Stimulated activated CD4-positive, alpha-beta T cell treated with anti-CD3 and anti-CD28 coated beads, Interleukin-4, amount 100 ng/mL, for 4 hours (primary cell): ENCODE measurements at regions not wholly inside any gene's neighbourhood (a gene's known extent, or its start where the extent isn't known, plus 50 kb on each side); places are given as distances from the start of the nearest gene placed in this dataset.
"Not testable (repeated sequence)": the region's sequence is repeated elsewhere in the genome, so short reads cannot be mapped to it uniquely, and the experiment has no call there.

ENCODE experiments used
- DNase-seq, 2 experiments: peaks; one replicate each; pipeline ENCODE4 v3.0.0-alpha.2; 2020

DNA sequence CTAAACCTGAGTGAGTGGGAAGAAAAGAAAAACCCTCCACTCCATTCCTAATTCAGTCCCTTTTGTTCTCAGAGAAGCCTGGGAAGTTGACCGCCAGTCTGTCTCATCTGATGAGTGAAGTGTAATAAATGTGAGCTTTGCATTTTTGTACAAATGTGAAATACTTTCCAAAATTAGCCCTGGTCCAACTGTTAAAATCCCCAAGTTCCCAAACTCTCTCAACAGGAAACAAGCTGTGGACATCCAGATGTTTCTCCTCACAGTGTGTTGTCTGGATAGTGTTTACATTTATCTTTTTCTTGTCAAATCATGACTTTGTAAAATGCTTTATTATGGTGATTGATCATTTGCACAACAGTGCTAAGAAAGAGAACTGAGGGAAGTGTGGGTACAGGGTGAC is 145.1 kb downstream of the TM2D1 start:
- DNase-seq = no peak

DNA sequence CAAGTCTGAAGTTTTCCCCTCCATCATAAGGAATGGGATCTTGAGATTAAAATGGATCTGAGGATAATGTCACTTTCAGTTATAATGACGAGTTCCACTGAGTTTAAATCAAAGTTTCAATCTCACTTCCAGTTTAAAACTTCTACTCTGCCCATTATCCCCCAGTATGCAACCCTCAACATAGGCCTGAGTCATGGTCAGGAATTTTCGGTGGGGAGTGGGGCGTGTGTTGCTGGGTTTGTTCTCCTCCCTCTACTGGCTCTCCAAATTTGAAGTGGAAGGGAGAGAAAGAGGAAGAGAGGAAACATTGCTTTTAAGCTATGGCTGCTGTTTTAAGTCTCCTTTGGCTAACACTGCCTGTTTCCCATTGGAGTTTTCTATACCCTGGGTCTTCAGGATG is 152.9 kb downstream of the TM2D1 start:
- no peak for DNase-seq

DNA sequence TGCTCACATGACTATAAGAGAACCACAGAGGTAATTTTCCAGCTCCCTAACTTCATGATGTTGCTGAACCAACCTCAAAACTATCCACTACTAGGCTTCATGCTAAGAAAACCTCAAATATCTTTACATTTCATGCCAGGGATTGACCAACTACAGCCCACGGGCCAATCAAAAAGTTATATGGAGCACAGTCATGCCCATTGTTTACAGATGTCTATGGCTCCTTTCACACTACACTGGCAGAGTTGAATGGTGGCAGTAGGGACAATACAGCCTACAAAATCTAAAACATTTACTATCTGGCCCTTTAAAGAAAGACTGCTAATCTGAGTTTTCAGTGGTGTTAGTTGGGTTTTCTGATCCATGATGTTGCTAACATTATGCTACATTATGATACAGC is 154.8 kb downstream of the TM2D1 start:
- DNase-seq = no peak

DNA sequence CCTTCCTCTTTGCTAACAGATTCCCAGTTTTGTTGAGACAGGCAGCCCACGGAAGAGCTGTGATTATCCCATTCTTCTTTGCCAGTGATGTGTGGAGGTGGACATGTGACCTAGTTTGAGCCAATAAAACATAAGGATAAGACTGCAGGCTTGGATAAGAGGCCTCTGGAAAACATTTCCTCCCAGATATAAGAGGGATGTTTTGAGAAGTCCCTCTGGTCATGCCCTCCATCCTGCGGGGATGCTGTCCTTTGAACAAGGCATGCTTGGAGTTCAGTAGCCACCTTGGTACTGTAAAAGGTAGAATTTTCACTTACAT is 155.7 kb downstream of the TM2D1 start:
- DNase-seq = no peak

DNA sequence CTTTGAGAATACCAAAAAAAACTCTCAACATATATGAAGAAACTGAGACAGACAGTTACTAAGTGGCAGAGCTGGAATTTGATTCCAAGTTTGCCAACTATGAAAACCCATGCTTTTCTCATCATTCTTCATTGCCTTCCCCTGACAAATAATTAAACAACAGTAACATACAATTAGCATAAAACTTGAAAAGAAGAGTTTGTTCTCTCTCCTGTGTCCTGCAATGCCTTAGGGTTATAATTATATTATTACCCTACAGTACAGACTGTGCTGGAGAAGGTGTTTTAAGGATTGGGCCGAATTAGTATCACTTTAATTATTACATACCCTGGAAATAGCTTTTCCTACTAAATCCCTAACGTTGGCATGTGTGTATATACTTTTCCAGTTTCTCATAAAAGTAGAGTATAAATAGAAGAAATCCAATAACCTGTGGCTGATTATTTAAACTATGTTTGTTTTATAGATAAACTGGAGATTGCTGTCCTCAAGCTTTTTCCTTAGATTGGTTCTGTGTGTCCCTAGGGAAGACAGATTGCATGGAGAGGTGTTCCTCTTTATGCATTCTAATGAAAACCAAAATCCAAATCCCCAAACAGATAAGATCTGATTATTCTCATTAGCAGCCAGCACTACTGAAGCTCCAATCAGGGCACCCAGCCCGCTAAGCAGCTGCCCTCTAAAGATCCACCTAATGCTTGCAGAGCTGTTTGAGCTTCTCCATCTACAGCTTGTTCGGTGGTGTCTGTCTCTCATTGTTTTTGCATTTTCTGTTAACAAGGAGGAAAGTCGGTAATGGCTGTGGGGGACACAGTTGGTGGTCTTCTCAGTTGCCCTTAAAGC is 156.3 kb downstream of the TM2D1 start:
- no peak for DNase-seq

DNA sequence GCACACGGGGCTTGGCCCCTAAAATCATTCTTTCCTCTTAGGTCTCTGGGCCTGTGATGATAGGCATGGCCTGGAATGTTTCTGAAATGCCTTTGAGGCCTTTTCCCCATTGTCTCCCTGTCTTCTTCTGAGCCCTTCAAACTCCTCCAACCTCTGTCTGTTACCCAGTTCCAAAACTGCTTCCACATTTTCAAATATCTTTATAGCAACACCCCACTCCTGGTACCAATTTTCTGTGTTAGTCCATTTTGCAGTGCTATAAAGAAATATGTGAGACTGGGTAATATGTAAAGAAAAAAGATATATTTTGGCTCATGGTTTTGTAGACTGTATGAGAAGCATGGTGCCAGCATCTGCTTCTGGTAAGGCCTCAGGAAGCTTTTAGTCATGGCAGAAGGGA is 158.8 kb downstream of the TM2D1 start:
- no peak for DNase-seq

DNA sequence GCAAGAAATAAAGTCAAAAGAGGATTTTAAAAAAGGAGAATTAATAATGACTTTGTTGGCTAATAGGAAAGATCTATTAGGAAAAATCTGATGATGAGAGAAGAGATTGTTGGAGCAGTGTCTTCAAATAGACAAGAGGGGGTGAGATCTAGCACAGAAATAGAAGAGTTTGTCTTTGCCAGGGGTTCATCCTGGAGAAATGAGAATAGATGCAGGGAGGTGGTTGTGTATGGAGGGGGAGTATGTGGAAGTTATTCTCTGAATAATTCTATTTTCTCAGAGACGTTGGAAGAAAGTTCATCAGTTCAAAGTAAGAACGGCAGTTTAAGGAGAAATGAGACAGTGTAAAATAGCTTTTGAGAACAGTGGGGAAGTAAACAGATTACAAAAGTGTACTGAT is 161.3 kb downstream of the TM2D1 start:
- no peak for DNase-seq

DNA sequence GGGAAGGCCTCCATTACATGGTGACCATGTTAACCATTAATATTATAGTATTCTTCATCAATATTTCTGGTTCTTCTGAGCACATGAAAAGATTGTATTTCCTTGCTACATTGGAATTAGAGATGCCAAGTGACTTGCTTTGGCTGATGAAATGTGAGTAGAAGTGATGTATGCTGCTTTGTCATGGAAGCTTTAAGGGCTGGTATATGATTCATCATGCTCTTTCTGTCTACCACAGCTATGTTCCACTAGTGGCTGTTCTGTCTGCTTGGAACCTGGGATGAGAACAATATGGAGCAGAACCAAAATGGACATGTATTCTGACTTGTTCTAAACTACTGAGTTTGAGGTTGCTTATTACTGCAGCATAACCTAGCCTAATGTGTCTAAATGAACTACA is 163.3 kb downstream of the TM2D1 start:
- DNase-seq = no peak

DNA sequence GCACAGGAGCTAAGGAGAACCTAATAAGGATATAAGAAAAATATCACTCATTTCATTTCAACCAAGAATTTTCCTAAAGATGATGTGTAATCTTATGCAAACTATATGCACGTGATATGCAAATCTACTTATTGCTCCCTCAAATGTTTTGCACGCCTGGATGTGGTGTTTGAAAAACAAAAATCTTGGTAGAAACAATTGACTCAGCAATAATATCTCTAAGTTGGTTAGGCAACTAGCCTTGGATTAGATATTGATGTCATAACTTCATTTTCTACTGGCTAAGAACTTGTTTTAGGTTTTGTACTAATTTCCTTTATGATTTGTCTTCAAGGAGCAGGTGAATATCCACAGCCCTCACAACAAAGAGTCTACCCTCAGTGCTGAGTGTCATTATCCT is 164.6 kb downstream of the TM2D1 start:
- no peak for DNase-seq

DNA sequence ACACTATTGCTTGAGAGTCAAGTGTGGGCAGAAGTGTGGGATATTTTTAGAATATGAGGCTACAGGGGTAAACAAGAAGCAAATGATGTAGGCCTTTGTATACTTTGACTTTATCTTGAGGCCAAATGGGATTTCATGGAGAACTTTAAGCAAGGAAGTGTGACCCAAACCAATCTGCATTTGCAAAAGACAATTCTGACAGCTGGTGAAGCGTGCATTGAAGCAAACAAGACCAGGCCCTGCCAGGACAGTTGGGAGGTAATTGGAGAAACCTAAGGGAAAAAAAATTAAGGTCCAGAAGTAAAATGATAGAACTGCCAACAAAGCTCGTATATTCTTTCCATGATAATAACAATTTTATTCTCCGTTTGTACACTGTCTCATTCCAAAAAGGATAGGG is 168.3 kb downstream of the TM2D1 start:
- DNase-seq = no peak

DNA sequence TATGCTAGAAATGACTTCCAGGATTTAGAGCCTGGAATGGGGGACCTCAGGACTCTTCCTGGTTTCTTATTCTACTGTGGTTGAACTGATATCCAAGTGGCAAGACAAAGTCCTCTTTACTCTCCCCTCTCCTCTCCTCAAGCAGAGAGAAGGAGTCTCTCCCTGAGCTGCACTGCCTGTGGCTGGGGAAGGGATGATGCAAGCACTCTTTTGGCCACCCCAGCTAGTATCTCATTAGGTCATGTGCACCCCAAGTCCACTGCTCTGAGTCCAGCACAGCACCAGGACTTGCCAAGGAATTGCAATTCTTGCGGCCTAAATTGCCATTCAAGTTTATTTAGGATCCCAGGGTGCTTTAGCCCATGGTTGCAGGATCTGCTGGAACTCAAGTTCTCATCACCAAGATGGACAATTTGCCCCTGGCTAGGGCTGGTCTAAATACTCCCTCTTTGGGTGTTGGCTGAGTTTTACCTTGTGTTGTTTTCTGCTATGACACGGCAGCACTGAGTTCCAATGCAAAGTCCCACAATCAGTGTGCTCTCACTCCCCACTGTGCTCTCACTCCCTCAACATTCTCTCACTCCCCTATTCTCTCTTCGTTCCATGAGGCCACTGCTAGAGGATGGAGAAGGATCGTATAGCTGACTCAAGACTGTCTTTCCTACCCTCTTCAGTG is 172.2 kb downstream of the TM2D1 start:
- DNase-seq = no peak

DNA sequence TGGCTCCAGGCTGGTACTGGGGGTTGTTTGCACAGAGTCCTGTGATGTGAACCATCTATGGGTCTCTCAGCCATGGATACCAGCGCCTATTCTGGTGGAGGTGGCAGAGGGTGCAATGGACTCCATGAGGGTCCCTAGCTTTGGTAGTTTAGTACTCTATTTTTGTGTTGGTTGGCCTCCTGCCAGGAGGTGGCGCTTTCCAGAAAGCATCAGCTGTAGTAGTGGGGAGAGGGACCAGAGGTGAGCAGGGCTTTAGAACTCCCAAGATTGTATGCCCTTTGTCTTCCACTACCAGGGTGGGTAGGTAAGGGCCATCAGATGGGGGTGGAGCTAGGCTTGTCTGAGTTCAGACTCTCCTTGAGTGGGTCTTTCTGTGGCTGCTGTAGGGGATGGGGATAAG is 177.6 kb downstream of the TM2D1 start:
- peak in 1 of 2 experiments; percentile 1 for DNase-seq

DNA sequence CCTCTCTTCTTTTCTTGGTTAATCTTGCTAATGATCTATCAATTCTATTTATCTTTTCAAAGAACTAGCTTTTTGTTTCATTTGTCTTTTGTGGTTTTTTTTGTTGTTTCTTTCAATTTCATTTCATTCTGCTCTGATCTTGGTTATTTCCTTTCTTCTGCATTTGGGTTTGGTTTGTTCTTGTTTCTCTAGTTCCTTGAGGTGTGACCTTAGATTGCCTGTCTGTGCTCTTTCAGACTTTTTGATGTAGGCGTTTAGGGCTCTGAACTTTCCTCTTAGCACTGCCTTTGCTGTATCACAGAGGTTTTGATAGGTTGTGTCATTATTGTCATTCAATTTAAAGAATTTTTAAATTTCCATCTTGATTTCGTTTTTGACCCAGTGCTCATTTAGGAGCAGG is 180.1 kb downstream of the TM2D1 start:
- not testable (repeated sequence) for DNase-seq

DNA sequence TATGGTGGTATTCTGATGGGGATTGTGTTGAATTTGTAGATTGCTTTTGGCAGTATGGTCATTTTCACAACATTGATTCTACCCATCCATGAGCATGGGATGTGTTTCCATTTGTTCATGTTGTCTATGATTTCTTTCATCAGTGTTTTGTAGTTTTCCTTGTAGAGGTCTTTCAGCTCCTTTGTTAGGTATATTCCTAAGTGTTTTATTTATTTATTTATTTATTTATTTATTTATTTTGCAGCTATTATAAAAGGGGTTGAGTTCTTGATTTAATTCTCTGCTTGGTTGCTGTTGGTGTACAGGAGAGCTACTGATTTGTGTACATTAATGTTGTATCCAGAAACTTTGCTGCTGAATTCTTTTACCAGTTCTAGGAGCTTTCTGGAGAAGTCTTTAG is 181.4 kb downstream of the TM2D1 start:
- DNase-seq = not testable (repeated sequence)

DNA sequence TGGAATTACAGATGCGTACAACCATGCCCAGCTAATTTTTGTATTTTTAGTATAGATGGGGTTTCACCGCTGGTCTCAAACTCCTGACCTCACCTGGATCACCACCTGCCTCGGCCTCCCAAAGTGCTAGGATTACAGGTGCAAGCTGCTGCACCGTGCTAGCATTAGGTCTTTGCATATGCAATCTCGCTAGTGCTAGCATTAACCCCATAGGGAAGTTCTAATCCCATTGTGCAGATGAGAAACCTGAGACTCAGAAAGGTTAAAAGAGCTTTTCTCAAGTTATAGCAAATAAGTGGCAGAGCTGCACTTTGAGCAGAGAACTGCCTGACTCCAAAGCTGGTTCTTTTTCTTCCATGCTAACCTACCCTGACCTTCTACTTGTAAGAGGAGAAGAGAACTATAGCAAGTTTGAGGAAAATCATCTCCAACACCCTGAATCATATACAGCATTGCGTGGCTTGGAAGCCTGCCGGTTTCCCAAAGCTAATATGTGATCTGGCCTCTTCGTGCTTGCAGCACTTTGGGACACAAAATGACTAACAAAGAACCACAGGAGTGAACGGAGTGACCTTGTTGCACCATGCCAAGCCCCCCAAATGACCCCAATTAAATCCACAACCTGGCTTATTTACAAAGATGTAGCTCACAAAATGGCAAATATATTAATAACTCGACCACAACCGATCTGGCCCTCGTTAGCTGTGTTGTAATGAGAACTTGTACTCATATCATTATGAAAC is 185.1 kb downstream of the TM2D1 start:
- DNase-seq = no peak

DNA sequence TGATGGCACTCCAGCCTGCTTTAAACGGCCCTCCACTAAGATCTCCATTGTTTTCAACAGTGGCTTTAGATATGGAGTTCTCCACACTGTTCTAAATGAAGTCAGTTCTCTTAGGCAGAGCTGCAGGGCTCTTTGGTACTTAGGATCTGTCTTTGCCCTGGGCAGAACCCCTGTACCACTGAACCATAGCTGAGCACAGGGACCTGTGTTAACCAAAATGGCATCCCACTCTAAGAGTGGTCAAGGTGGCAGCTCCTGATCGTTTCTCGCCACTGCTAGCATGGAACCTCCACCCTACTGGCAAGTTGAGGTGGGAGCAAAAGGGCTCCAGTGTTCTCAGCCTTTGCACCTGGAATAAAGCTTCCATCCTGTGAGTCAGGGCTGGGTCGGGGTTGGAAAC is 186.7 kb downstream of the TM2D1 start:
- DNase-seq = no peak

DNA sequence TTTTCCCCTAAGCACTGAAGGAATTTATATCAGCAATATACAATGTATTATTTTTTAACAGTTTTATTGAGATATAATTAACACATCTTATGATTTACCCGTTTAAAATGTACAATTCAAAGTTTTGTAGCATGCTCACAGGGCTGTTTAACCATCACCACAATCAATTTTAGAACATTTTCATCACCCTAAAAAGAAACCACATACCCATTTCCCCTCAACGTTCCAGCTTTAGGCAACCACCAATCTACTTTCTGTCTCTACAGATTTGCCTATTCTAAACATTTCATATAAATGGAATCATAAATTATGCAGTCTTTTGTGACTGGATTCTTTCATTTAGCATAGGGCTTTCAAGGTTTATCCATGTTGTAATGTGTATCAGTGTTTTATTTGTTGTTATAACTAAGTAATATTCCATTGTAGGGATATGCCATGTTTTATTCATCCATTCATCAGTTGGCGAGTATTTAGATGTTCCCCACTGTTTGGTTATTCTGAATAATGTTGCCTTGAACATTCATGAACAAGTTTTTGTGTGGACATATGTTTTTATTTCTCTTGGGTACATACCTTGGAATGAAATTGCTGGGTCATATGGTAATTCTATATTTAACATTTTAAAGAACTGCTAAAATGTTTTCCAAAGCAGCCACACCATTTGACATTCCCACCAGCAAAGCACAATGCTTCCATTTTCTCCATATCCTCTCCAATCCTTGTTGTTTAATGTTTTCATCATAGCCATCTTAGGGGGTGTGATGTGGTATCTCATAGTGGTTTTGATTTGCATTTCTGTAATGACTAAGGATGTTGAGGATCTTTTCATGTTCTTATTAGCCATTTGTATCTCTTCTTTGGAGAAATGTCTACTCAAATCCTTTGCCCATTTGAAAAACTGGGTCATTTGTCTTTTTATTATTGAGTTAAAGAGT is 188.5 kb downstream of the TM2D1 start:
- no peak for DNase-seq

DNA sequence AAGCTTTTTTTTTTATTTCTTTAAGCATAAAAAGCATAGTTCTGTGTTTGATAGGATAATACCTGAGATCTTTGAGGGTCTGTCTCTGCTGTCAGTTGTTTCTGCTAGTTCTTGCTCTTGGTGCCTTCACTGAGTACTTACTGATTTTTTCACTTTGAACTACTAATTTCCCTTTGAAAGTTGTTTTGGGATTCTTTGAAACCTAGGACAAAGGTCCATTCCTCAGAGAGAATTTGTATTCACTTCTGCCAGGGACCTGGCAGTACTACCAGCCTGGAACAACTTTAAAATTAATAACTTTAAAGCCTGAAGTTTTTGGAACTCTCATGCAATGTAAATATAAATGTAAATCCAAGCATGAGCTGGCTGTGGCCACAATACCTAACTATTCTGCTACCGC is 190.1 kb downstream of the TM2D1 start:
- DNase-seq = no peak

DNA sequence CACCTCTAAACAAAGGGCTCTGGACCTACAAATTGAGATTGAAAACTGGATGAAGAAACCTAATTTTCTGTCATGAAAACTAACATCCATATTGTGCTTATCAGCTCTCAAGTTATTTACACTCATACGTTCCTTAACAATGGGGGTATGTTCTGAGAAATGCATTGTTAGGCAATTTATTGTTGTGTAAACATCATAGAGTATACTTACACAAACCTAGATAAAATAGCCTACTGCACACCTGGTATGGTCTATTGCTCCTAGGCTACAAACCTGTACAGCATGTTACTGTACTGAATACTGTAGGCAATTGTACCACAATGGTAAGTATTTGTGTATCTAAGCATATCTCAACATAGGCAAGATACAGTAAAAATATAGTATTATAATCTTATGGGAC is 191.4 kb downstream of the TM2D1 start:
- no peak for DNase-seq

DNA sequence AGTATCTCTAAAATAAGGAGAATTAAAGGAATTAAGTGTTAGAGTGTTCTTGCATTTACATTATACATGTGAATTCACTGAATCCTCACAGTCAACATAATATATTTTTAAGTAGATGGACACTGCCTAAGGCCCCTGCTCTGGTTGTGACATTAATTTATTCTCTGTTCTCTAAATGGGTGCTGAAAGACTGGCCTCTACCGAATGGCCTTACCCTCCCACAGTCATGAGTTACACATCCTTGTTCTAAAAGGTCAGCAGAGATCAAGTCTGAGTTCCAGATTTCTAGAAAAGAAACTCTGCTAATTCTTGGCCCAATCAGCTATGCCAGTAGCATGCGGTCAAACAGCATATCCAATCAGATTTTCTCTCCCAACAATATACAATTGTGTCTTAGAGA is 193.2 kb downstream of the TM2D1 start:
- DNase-seq = no peak

DNA sequence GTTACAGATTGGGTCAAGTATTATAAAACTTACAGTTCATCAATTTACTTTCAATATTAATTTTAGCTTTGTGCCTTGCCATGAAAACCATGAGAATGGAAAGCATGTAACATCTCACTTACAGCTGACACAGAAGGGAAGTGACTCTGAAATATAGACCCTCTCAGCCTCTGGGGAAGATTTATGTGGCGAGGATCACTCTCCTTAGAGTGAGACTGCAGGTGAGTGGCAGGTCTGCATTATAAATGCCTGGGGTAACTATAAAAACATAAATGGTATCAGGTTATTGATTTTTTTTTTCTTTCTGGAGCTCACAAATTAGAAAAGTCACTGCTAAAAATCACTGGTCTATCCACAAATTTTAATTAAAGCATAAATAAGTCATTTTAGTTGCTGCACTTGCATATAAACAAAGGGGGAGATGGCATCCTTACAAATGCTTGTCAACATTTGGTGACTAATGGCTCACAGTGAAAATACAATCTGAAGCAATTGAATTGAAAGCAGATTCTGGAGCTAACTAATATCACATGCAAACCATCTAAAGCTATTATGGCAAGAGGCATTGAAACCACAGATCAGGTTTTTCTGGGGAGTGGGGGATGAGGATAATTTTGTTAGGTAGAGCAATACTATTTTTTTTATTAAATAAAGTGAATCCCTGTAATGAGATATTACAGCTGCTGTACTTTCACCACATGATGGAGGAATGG is 200.9 kb downstream of the TM2D1 start:
- DNase-seq = no peak

DNA sequence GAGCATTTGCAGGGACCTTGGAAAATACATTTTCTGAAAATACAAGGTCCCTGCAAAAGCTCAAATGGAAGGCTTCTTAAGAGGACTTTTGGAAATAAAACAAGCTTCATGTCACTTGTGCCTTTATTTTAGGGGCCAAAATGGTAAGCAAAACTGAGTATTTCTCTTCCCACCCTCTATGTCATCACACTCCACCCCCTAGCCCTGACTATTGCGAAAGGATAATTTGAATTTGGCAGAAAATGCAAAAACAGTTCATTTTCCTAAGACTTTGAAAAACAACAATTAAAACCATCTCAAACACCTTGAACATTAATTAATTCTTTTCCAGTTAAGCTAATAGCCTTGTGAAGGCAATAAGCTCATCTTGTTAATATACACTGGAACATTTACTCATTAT is 201.7 kb downstream of the TM2D1 start:
- DNase-seq = no peak
